GM10266 (cell line): ENCODE measurements at regions not wholly inside any gene's neighbourhood (a gene's known extent, or its start where the extent isn't known, plus 50 kb on each side); places are given as distances from the start of the nearest gene placed in this dataset.

Experiments
- DNase-seq: peaks from one replicate; pipeline ENCODE4 v3.0.0; 2012; ENCODE audit errors: extremely low spot score
- TF ChIP-seq, protein P1 (sequence below): IDR thresholded peaks from 2 replicates; pipeline ENCODE4 v1.5.1; 2012; ENCODE audit warnings: mild to moderate bottlenecking, low read depth; ENCODE audit not compliant: control insufficient read depth, insufficient read depth; ENCODE audit errors: missing control alignments

DNA sequence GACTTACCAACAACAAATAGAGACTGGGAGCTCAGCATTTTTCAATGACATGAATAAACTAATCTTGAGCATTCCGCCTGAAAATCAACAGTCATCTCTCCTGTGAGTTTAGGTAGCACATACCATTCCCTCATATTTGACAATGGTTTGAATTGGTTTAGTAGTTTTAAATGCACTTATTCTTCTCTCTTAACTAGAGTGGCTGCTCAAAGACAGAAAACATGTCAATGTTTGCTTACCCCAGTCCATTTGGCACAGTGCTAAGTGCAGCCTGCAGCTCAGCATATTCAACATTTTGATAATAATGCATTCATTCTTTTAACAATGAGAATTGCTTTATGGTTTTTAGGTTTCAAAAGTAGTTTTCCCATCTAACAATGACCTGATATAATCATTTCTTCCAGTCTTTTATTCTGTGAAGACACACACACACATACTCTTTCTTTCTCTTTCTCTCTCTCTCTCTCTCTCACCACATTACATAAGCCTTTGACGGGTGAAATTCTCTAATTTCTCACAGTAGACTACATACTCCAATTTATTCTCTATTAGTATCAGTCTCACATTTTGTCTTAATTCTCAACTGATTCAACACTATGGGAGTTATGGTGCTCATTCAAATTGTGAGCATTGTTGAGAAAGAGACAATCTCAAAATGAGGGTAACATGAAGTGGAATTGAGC is 432.3 kb downstream of the LRRIQ3 start:
- TF ChIP-seq, protein P1, sequence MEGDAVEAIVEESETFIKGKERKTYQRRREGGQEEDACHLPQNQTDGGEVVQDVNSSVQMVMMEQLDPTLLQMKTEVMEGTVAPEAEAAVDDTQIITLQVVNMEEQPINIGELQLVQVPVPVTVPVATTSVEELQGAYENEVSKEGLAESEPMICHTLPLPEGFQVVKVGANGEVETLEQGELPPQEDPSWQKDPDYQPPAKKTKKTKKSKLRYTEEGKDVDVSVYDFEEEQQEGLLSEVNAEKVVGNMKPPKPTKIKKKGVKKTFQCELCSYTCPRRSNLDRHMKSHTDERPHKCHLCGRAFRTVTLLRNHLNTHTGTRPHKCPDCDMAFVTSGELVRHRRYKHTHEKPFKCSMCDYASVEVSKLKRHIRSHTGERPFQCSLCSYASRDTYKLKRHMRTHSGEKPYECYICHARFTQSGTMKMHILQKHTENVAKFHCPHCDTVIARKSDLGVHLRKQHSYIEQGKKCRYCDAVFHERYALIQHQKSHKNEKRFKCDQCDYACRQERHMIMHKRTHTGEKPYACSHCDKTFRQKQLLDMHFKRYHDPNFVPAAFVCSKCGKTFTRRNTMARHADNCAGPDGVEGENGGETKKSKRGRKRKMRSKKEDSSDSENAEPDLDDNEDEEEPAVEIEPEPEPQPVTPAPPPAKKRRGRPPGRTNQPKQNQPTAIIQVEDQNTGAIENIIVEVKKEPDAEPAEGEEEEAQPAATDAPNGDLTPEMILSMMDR: no peak
- DNase-seq: no peak

DNA sequence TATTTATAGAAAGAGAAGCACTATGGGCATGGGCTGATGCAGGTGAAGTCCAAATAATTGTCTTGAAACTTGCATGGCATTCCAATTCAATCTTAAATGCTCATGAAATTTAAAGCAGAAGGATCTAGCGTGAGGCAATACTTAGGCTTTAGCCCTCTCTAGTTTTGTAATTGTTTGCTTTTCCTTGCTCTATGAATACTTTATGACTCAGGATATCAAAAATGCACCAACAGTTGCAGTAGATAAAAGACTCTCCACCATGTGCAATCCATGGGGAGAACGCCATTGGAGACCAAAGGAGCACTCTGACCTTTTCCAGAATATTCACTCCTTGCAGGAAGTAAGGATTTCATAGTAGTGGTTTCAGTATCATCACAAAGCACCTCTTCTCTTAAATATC is 436.4 kb downstream of the LRRIQ3 start:
- no peak for DNase-seq

DNA sequence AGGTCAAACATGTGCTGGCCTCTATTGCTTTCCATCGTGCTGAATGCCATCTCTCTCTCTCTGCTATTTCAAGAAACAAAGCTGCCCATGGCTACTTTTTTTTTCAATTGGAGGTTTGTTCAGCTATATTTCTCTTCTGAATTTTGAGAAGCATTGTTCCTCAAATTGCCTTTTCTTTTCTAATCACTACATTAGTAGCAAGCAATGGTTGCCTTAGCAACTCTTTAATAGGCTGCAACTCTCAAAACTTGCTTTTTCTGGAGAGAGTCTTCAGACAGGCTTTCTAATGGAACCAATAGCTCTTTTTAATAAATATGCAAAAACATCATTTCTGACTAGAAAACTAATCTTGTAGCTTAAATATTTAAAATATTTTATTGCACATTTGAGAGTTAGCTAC is 439.0 kb downstream of the LRRIQ3 start:
- no peak for DNase-seq
- TF ChIP-seq, protein P1: no peak

More for the DNA sequence above, 436.4 kb downstream of the LRRIQ3 start:
- TF ChIP-seq, protein P1: no peak

DNA sequence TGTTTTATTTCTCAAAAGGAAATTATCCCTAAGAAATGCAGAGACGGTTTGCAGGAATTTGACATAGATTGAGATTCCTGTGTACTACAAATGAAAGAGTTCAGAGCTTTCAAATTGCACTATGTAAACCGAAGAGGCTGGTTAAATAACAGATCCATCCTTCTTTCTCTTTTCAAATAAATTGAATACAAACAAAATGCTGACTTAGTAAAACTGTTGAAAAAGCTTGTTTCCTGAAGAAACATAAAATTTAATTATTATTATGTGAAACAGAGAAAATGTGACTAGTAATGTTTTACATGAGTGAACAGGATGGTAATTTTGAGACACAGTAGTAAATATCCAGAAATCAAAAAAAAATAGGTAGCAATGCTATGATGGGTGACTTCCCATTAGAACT is 441.2 kb downstream of the LRRIQ3 start:
- TF ChIP-seq, protein P1: no peak
- DNase-seq: no peak

DNA sequence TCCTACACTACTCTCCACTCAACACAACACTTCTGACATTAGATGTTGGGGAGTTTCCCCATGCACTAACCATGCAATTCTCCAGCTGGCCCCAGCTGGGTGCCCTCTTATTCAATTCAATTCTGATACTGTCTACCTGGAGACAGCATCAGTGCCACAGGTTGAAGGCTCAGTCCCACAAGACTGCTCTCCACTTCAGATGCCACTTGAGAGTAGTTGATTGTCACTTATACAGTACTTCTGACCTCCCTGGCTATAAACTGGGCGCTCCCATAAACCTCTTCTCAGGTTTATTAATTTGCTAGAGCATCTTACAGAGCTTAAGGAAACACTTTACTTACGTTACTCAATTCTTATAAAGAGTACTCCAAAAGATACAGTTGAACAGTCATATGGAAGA is 442.3 kb downstream of the LRRIQ3 start:
- TF ChIP-seq, protein P1: no peak
- DNase-seq: no peak

DNA sequence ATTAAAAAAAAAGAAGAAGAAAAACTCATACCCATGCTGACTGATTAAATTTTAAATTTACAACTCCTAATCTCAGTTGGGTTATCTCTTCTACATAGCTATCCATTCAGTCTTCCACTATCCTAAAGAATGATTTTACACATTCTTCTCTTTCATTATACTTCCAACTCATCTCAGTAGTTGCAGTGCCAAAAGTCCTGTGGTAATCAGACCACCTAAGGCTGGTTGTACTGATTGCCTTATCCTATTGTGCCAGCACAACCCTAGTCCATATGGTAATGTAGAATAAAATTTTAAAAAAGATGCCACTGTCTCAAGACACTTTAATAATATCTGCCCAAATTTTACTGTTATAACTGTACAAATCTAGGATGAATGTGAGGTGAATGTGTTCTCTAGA is 448.0 kb downstream of the LRRIQ3 start:
- TF ChIP-seq, protein P1: no peak
- DNase-seq: no peak

DNA sequence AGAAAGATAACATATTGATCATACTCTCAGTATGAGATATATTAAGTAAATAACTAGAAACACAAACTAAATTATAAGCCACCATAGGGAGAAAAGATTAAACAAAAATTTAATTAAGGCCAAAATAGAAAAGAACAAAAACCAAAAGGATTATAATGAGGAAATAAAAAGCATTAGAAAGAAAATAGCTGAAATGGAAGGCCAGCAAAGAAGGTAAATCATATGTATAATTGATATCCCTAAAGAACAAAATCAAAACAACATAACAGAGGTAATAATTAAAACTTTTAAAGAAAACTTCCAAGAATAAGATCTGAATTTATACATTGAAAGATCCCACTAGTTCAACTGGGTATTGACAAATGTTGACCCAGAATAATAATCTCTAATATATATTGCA is 453.0 kb downstream of the LRRIQ3 start:
- TF ChIP-seq, protein P1: no peak
- no peak for DNase-seq
